Glomerular visceral epithelial cell (primary cell): ENCODE measurements at regions not wholly inside any gene's neighbourhood (a gene's known extent, or its start where the extent isn't known, plus 50 kb on each side); places are given as distances from the start of the nearest gene placed in this dataset.
"Not testable (repeated sequence)": the region's sequence is repeated elsewhere in the genome, so short reads cannot be mapped to it uniquely, and the experiment has no call there.

Source experiments
- DNase-seq: peaks from one replicate; pipeline ENCODE4 v3.0.0-alpha.2; 2016; ENCODE audit errors: extremely low spot score

DNA sequence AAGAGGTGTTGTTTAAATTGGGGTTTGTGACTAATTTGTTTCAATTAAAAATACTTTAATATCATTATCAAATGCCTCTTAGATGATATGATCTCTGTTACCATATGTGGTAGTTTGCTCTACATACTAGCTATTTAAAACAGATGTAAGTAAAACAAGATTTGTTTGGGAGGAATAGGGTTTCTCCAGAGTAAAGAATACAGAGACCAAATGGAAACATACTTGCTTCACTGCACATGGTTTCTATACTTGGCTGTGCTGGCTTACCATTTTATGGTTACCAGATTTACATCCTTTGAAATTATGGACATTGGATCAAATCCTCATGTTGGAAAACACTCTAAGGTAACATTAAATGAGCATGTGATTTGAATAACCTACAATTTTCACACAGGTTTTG is 588.3 kb downstream of the CD109 start:
- no peak for DNase-seq

- no peak for DNase-seq
Measured at GRCh38 chr6:74283532-74283931, 587.5 kb downstream of the CD109 start.

GRCh38 chr6:74282143-74282689 is 586.2 kb downstream of the CD109 start:
- no peak for DNase-seq

DNA sequence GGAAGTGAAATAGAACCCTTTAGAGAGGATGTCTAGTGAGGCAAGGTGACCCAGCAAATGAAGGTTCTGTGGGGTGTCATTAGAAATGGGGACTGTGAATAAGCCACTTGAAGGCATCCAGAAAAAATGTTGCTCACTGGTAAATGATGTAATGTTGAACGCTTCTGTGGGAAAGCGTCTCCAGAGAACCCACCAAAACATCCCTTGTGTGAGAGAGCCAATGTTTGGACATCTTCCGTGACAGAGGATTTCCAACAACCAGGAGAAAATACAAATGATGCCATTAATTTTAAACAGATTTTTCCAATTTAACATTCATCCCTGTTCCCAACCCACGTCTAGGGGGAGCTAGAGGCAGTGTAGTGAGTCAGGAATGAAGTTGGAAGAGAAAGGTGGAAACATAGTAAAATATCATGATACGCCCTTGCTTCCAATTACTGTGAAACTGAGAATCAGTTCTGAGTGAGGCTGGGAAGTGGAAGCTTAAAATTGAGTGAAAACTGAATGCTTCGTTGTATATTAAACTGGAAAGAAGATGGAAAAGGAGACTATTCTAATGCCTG is 584.2 kb downstream of the CD109 start:
- DNase-seq, result no peak

DNA sequence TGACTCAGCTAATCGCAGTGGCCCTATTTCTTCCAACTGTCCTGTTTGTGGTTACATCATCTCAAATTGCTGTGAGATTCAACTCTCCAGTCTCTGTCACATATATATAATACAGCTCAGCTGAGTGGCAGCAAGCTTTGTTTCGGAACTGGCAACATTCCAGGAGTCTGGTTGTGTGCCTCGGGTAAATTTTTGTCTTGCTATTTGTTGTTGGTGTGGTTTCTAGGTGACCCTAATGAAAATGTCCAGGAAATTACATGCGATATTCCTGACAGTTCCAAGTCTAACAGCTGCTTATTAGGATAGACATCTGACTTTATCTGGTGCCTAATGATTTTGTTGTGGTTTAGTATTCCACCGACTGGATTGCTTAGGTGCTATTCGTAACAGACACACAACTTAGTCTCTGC is 581.8 kb downstream of the CD109 start:
- DNase-seq, result no peak

DNA sequence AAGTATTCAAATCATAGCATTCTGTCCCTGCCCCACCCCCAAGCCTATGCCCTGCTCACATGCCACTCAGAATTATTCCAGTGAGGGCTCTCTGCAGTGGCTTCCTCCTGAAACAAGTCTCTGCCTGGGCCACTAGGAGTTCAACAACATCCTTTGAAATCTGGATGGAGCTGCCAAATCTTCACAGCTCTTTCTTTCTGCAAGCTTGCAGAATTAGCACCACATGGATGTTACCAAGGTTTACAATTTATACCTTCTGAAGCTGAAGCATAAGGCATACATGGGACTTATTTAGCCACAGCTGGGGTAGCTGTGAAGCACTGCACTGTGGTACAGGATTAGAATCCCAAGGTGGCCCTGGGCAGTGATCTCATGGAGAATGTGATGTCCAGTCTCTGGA is 577.5 kb downstream of the CD109 start:
- DNase-seq, result no peak

GRCh38 chr6:74269600-74269858 is 573.5 kb downstream of the CD109 start:
- DNase-seq, result peak; percentile 31

GRCh38 chr6:74268815-74269599 is 573.0 kb downstream of the CD109 start:
- DNase-seq, result peak; percentile 21

- no peak for DNase-seq
Measured at GRCh38 chr6:74259981-74260380, 564.0 kb downstream of the CD109 start.

DNA sequence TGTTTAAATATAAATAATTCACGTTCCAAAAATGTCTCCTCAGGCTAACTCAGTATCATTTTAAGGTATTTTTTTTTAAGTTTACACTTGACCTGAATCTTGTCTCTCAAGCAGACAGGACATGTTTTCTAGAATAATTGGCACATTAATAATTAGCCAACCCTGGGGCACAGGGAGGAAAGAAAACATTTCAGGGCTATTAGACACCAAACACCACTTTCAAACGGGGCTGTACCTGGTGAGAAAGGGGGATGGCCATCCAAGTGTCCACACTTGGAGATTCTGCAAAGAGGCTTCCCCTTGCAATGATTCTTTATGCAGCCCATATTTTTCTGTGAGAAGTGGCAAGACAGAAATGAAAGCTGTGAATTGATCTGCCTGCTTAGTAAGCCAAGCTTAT is 560.8 kb downstream of the CD109 start:
- peak; percentile 48 for DNase-seq

DNA sequence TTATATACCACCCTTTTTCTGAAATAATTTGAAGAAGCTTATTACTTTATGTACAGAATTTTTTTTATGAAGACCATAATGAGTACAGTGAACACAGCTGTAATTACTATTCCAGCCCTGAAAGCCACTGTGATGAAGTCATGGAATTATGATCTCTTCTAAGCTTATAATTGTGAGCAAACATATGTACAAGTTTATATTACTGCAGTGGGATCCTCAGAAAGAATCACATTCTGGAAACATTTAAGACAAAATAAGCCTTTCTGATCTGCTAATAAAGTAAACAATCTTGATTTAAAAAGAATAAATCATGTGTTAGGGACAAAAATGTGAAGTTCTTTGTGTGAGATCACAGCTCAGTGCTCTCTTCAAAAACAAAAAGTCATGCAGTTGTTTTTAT is 560.4 kb downstream of the CD109 start:
- DNase-seq, result no peak

DNA sequence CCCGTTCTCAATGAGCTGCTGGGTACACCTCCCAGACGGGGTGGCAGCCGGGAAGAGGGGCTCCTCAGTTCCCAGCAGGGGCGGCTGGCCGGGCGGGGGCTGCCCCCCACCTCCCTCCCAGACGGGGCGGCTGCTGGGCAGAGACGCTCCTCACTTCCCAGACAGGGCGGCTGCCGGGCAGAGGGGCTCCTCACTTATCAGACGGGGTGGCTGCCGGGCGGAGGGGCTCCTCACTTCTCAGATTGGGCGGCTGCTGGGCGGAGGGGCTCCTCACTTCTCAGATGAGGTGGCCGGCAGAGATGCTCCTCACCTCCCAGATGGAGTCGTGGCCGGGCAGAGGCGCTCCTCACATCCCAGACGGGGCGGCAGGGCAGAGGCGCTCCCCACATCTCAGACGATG is 559.0 kb downstream of the CD109 start:
- DNase-seq, result not testable (repeated sequence)

GRCh38 chr6:74254147-74254546 is 558.1 kb downstream of the CD109 start:
- not testable (repeated sequence) for DNase-seq

DNA sequence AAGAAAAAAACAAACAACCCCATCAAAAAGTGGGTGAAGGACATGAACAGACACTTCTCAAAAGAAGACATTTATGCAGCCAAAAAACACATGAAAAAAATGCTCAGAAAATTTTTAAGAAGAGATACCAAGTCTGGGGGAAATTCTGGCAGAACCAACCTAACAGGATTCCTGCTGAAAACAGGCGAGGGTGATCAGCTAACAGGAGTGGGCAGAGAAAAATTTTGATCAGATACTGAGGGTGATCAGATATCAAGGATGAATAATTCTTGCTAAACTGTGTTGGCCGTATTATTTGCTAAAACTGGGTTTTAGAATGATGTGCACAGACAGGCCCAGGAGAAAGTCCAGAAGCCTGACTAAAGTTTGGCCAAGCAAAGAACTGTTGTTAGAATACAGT is 557.3 kb downstream of the CD109 start:
- DNase-seq, result no peak

- peak; percentile 10 for DNase-seq
Measured at GRCh38 chr6:74250161-74250818, 554.3 kb downstream of the CD109 start.

GRCh38 chr6:74249658-74250057 is 553.7 kb downstream of the CD109 start:
- DNase-seq, result peak; percentile 47

DNA sequence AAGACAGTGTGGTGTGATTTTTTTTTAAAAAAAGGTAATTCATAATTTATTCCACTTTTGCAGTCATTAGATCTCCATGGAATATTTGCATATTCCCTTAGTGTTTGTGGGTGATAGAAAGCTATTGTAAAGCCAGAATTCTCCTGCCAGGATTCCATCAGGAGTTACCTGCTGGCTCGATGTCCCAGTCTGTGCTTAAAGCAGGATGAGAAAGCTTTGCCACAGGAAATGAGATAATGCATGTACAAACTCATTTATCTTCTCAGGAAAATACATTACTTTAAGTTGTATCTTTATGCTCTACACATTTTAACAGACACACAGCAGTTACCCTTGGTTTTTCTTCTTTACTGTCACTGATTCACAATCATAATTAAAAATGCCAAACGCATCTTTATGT is 553.0 kb downstream of the CD109 start:
- no peak for DNase-seq

- DNase-seq, result peak; percentile 39
Measured at GRCh38 chr6:74222768-74223333, 526.8 kb downstream of the CD109 start.

GRCh38 chr6:74213995-74214394 is 518.0 kb downstream of the CD109 start:
- DNase-seq, result no peak

DNA sequence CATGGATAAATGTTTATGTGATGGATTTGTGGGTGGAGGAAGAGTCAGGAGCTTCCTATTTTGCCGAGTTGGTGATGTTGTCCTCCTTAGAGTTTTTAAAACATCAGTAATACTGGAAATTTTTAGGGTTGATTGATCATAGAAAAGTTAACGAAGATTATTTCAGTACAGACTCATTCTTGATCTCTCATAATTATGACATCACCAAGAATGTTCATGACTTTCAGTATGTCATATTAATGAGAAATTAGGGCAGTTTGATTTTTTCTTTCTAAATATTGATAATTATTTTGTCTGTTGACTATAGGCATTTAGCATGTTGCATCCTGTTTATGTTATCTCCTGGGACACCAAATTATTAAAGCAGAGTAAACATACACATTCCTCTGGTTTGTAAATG is 512.2 kb downstream of the CD109 start:
- no peak for DNase-seq

GRCh38 chr6:74199215-74199915 is 503.4 kb downstream of the CD109 start:
- no peak for DNase-seq

GRCh38 chr6:74197310-74197709 is 501.3 kb downstream of the CD109 start:
- DNase-seq, result no peak
